Duodenal mucosa (tissue), 2 donors: ENCODE measurements at regions not wholly inside any gene's neighbourhood (a gene's known extent, or its start where the extent isn't known, plus 50 kb on each side); places are given as distances from the start of the nearest gene placed in this dataset.

ENCODE experiments used
- H3K27ac ChIP-seq: one replicate; pipeline ENCODE4 v1.7.0; 2013; ENCODE audit warnings: low read depth, low read length
- H3K27me3 ChIP-seq, 2 donors: one replicate each; pipeline ENCODE4 v1.7.0; 2013; ENCODE audit warnings: low read length in 2 of 2, control low read depth in 1 of 2; ENCODE audit not compliant: insufficient read depth in 2 of 2, control insufficient read depth in 1 of 2
- H3K36me3 ChIP-seq, 2 donors: one replicate each; pipeline ENCODE4 v1.7.0; 2013; ENCODE audit warnings: low read length in 2 of 2, control low read depth in 1 of 2; ENCODE audit not compliant: insufficient read depth in 2 of 2, control insufficient read depth in 1 of 2
- H3K4me1 ChIP-seq, 2 donors: one replicate each; pipeline ENCODE4 v1.7.0; 2013; ENCODE audit warnings: low read length in 2 of 2, control low read depth in 1 of 2; ENCODE audit not compliant: insufficient read depth in 2 of 2, control insufficient read depth in 1 of 2
- H3K4me3 ChIP-seq, 2 donors: one replicate each; pipeline ENCODE4 v1.7.0; 2013; ENCODE audit warnings: low read length in 2 of 2, low read depth in 1 of 2
- H3K9ac ChIP-seq, 2 donors: one replicate each; pipeline ENCODE4 v1.7.0; 2013; ENCODE audit warnings: low read length in 2 of 2, low read depth in 1 of 2
- H3K9me3 ChIP-seq, 2 donors: one replicate each; pipeline ENCODE4 v1.7.0; 2013; ENCODE audit warnings: low read length in 2 of 2, control low read depth in 1 of 2; ENCODE audit not compliant: control insufficient read depth in 1 of 2

- H3K9me3 ChIP-seq: no peaks in the 10 kb centered on the region
- H3K27ac ChIP-seq: no peak overlapping the region
- no peak overlapping the region for H3K9ac ChIP-seq
- H3K4me1 ChIP-seq: no peaks in the 10 kb centered on the region
- H3K36me3 ChIP-seq: no peaks in the 10 kb centered on the region
- H3K4me3 ChIP-seq: no peak overlapping the region
- no peaks in the 10 kb centered on the region for H3K27me3 ChIP-seq
Observed at GRCh38 chr22:34736081-34736480, 329.9 kb upstream of the ISX start.

GRCh38 chr22:34738661-34739400 lies 327.1 kb upstream of the ISX start:
- no peaks in the 10 kb centered on the region for H3K36me3 ChIP-seq
- no peaks in the 10 kb centered on the region for H3K4me1 ChIP-seq
- H3K9ac ChIP-seq: no peak overlapping the region
- H3K9me3 ChIP-seq: no peaks in the 10 kb centered on the region
- no peak overlapping the region for H3K27ac ChIP-seq
- H3K4me3 ChIP-seq: no peak overlapping the region
- no peaks in the 10 kb centered on the region for H3K27me3 ChIP-seq

DNA sequence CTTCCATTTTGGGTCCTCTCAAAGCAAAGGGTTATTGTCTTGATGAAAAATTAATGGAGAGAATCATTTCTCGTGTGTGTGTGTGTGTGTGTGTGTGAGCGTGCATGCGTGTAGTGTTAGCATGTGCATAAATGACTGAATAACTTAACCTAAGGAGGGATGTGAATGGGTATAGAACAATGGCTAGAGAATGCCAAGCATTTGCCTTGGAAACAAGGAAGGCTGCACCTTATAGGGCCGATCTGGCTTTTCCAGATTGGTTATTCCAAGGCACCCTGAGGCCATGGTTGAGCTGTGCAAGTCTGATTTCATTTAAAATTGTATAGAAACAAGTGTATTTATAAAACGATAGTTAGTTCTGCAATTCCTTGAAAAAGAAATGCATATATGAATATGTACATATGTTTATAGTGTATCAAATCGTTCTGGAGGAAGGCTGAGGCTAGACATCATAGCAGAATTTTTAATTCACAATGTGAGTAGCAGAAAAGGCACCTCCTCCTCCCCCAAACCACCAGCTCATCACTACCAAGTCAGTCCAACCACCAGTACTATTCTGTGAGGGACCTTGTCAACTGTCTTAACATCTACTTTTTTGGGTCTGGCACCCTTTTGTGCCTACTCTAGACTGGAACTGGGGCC lies 322.7 kb upstream of the ISX start:
- Histone ChIP-seq H3K4me1 (no peaks in the 10 kb centered on the region), H3K36me3 (no peaks in the 10 kb centered on the region), H3K9me3 (no peaks in the 10 kb centered on the region), H3K4me3 (no peak overlapping the region), H3K27ac (no peak overlapping the region), H3K27me3 (no peaks in the 10 kb centered on the region), H3K9ac (no peak overlapping the region)

GRCh38 chr22:34760276-34761008 lies 305.5 kb upstream of the ISX start:
- H3K4me3 ChIP-seq: no peak overlapping the region
- H3K9ac ChIP-seq: no peak overlapping the region
- no peaks in the 10 kb centered on the region for H3K4me1 ChIP-seq
- H3K27ac ChIP-seq: no peak overlapping the region
- H3K36me3 ChIP-seq: no peaks in the 10 kb centered on the region
- H3K27me3 ChIP-seq: no peaks in the 10 kb centered on the region
- no peaks in the 10 kb centered on the region for H3K9me3 ChIP-seq

DNA sequence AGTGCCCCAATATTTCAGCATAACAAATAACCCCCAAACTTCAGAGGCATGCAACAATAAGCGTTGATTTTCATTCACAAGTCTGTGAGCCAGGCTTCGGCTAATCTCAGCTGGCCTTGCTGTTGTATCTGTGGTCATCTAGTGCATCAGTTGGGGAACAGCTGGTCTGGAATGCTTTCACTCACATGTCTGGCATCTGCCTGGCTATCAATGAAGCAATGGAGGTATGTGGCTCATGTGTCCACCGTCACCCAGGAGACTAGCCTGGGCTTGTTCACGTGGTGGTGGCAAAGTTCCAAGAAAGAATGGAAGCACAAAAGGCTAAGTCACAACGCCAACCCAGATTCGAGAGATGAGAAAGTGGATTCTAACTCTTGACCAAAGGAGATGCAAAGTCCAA lies 304.8 kb upstream of the ISX start:
- H3K27ac ChIP-seq: no peak overlapping the region
- H3K36me3 ChIP-seq: no peaks in the 10 kb centered on the region
- no peak overlapping the region for H3K4me3 ChIP-seq
- no peaks in the 10 kb centered on the region for H3K27me3 ChIP-seq
- H3K9ac ChIP-seq: no peak overlapping the region
- H3K9me3 ChIP-seq: no peaks in the 10 kb centered on the region
- H3K4me1 ChIP-seq: no peaks in the 10 kb centered on the region

DNA sequence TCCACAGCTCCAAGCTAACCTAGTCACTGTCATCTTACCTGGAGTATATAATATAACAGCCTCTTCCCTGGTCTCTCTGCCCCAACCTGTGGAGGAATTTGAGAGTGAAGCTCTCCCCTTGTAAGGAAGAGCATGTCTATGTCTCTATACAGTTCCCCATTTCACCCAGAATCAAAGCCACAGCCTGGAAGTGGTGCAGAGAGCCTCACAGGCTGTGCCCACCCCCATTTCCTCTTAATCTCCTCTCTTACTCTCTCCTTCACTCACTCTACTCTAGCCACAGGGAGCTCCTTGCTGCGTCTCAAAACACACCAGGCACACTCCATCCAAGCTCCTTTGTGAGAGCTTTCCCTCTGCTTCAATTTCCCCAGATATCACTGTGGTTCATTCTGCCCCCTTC lies 302.5 kb upstream of the ISX start:
- Histone ChIP-seq H3K4me3 (no peak overlapping the region), H3K9ac (no peak overlapping the region), H3K9me3 (no peaks in the 10 kb centered on the region), H3K36me3 (no peaks in the 10 kb centered on the region), H3K27me3 (no peaks in the 10 kb centered on the region), H3K27ac (no peak overlapping the region), H3K4me1 (no peaks in the 10 kb centered on the region)

GRCh38 chr22:34765115-34765514 lies 300.8 kb upstream of the ISX start:
- H3K27me3 ChIP-seq: no peaks in the 10 kb centered on the region
- H3K27ac ChIP-seq: no peak overlapping the region
- no peaks in the 10 kb centered on the region for H3K4me1 ChIP-seq
- H3K36me3 ChIP-seq: no peaks in the 10 kb centered on the region
- H3K9ac ChIP-seq: no peak overlapping the region
- no peaks in the 10 kb centered on the region for H3K9me3 ChIP-seq
- no peak overlapping the region for H3K4me3 ChIP-seq

- Histone ChIP-seq H3K4me1 (no peaks in the 10 kb centered on the region), H3K36me3 (no peaks in the 10 kb centered on the region), H3K9me3 (no peaks in the 10 kb centered on the region), H3K4me3 (no peak overlapping the region), H3K27ac (no peak overlapping the region), H3K9ac (no peak overlapping the region), H3K27me3 (no peaks in the 10 kb centered on the region)
Observed at GRCh38 chr22:34769361-34769760, 296.6 kb upstream of the ISX start.

DNA sequence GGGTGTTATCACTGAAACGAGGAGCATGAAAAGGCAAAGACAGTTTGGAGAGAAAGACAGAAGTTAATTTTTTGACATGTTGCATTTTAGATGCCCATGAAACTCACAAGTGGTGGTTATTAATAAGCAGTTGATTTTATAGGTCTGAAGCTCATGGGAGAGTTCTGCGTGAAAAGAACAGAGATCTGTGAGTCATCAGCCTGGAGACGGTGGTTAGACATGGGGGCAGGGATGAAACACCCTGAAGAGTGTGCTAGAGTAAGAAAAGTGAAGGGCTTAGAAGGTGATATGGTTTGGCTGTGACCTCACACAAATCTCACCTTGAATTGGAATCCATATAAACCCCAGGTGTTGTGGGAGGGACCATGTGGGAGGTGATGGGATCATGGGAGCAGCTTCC lies 289.1 kb upstream of the ISX start:
- H3K27ac ChIP-seq: no peak overlapping the region
- H3K36me3 ChIP-seq: no peaks in the 10 kb centered on the region
- no peaks in the 10 kb centered on the region for H3K27me3 ChIP-seq
- H3K9ac ChIP-seq: no peak overlapping the region
- H3K9me3 ChIP-seq: peaks cover 0 to 5% of the 10 kb centered on the region in 2 donors
- no peak overlapping the region for H3K4me3 ChIP-seq
- H3K4me1 ChIP-seq: no peaks in the 10 kb centered on the region

DNA sequence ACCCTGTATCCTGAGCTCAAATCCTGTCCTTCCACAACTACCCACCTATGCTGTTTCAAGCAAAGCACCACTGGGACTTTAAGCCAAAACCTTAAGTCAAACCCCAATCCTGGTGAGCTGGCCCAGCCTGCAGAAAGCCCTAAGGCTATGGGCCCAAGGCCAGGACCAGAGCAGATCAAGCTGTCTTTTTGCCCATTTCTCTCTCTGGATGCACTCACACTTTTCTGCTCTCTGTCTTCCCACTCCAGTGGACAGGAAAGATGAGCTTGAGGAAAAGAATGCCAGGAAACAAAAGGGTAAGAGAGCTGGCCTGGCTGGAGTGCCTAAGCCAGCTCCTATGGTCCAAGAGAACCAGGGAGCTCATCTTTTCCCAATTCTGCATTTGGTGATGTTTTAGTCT lies 284.3 kb upstream of the ISX start:
- H3K27me3 ChIP-seq: no peaks in the 10 kb centered on the region
- H3K4me1 ChIP-seq: no peaks in the 10 kb centered on the region
- H3K36me3 ChIP-seq: no peaks in the 10 kb centered on the region
- H3K9ac ChIP-seq: no peak overlapping the region
- peaks cover 0 to 5% of the 10 kb centered on the region in 2 donors for H3K9me3 ChIP-seq
- no peak overlapping the region for H3K27ac ChIP-seq
- no peak overlapping the region for H3K4me3 ChIP-seq
